ENCODE measurements at regions not wholly inside any gene's neighbourhood (a gene's known extent, or its start where the extent isn't known, plus 50 kb on each side); places are given as distances from the start of the nearest gene placed in this dataset.
A peak's percentile ranks its signal among the peaks of the same experiment; 100 is the strongest.
"Not testable (repeated sequence)": the region's sequence is repeated elsewhere in the genome, so short reads cannot be mapped to it uniquely, and the experiment has no call there.

GRCh38 chr7:85328456-85328998, 141.7 kb upstream of the SEMA3D start:
- no peak for DNase-seq (ENCODE audit: low read depth)

GRCh38 chr7:85324145-85324799, 137.4 kb upstream of the SEMA3D start:
- no peak for DNase-seq (ENCODE audit: low read depth)

DNA sequence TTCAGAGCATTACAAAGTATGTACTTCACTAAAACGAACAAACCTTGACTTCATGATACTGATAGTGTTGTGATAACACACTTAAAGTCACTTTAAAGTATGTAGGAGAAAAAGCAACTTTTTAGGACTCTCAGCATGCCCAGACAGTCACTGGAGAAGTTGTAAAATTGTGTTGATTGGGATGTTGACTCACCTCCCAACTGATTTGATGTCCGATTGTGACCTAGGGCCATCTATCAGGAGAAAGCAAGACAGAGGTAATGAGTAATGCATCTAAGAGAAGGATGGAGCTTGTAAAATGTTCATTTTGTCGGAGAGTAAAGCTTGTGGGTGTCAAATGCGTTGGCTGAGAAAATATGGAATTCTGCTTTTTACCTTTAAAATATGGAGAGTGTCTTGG, 135.4 kb upstream of the SEMA3D start:
- peak; percentile 2 for DNase-seq (ENCODE audit: low read depth)

GRCh38 chr7:85320699-85321476, 134.0 kb upstream of the SEMA3D start:
- DNase-seq (ENCODE audit: low read depth), result no peak

DNA sequence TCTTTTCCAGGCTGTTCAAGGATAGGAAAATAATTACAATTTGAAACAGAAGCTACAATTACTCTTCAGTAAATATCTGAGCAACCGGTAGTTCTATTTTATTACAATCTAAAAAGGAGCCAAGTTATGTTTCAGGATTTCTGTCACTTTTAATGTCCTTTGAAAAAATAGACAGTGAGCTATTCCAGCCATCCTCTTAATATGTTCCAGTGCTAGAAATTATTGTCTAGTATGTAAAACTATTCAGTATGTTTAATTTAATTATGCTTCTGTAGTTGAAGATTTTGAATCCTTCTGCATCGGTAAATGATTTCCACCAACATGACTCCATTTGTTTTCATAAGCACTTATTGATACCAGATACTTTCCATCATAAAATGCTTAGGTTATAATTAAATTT, 129.6 kb upstream of the SEMA3D start:
- no peak for DNase-seq (ENCODE audit: low read depth)

GRCh38 chr7:85310301-85310700, 123.4 kb upstream of the SEMA3D start:
- DNase-seq (ENCODE audit: low read depth), result no peak

- DNase-seq (ENCODE audit: low read depth), result no peak
Observed at GRCh38 chr7:85306115-85306514, 119.3 kb upstream of the SEMA3D start.

GRCh38 chr7:85294176-85294575, 107.3 kb upstream of the SEMA3D start:
- no peak for DNase-seq (ENCODE audit: low read depth)

DNA sequence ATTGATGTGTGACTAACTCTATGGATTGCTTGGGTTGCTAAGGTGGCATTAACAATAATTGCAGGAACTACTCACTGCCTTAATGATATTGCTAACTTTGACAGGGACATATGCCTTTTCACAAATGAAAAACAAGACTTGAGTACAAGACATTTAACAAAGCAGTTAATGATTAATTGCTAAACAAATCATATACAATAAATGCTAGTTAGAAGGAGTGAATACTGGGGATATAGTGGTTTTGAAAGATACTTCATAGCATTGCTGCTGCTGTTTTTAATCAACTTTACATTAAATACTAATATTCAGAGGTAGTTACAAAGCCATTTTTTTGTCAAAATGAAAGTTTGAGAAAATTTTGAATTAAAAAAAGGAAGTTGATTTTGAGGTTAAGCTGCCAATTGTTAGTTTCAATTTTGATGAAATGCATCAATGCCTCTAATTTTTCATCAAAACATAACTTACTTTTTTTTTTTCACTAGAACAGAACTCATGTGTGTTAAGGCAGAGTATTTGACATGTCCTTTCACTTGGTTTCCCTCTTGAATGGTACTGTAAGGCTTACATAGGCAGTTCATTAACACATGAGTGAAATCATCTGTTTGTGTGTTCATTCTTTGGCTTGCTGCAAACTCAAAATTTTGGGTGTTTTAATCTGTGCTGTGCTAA, 106.2 kb upstream of the SEMA3D start:
- no peak for DNase-seq (ENCODE audit: low read depth)

DNA sequence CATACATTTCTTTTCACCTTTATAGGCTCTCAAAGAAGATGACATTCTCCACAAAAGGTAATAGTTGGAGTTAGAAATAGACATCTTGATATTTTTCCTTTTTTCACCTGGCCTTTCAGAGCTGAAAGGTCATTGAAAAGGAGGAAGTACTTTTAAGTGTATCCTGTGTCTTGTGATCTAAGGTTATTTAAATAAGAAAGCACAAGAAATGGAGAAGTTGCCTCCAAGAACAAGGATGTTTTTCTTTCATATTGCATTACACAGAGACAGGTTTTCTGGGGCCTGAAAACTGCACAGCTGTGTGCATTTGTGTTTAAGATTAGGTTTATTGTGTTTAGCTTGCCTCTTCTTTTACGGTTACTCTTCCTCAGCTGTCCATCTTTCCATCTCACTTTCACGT, 103.4 kb upstream of the SEMA3D start:
- DNase-seq (ENCODE audit: low read depth), result no peak

DNA sequence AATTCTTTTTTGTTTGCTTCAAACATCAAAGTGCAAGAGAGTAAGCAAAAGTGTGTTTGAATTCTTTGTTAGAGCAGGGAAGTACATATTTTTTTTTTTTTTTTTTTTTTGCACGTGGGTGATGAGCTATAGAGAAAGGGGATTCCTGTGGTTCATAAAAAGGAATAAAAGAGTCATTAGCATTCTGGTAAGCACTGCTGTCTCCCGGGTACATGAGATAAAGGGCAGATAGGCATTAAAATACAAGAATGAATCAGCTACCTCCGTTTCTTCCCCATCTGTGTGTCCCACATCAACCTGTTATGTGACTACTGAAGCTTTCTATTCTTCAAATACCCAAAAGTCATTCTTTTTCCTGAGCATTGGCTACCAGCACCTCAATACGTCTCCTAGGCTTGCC, 102.4 kb upstream of the SEMA3D start:
- DNase-seq (ENCODE audit: low read depth), result no peak

GRCh38 chr7:85287106-85287825, 100.4 kb upstream of the SEMA3D start:
- DNase-seq (ENCODE audit: low read depth), result peak; percentile 5

DNA sequence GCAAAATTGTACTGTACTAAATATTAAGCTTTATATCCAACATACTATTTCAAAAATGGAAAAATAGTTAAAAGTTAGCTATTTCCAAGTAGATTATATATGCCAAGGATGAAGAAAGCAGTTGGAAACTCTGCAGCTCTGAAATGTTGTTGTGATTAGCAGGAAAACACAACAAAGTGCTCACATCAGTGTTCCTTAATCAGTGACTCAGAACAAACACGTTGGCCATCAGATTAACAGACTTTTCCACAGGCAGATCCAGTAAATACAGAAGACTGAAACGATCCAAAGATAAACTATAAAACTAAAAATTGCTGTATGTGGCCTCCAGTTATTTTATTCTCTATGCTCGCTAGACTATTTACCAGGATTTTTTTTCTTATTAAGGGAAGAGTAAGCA, 99.6 kb upstream of the SEMA3D start:
- DNase-seq (ENCODE audit: low read depth), result no peak

GRCh38 chr7:85285527-85285926, 98.7 kb upstream of the SEMA3D start:
- DNase-seq (ENCODE audit: low read depth), result no peak

GRCh38 chr7:85275204-85275603, 88.3 kb upstream of the SEMA3D start:
- no peak for DNase-seq (ENCODE audit: low read depth)

- no peak for DNase-seq (ENCODE audit: low read depth)
Observed at GRCh38 chr7:85274454-85274853, 87.6 kb upstream of the SEMA3D start.

DNA sequence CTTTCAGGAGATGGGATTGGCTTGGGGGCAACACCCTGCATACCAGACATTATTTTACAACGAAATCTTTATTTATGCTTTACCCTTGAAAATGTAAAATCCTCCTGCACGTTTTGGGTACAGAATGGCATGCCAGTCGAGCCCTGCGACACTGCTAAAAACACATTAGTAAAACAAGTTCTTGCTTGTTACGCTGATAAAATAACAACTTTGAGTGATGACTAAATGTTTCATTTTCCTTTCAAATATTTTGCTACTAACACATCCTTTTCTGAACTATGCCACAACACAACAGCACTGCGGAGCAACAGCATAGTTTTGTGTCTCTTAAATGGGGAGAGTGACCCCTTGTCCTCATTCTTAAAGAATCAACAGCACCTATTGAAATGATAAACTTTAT, 76.0 kb upstream of the SEMA3D start:
- no peak for DNase-seq (ENCODE audit: low read depth)

- no peak for DNase-seq (ENCODE audit: low read depth)
Observed at GRCh38 chr7:85261336-85261735, 74.5 kb upstream of the SEMA3D start.

DNA sequence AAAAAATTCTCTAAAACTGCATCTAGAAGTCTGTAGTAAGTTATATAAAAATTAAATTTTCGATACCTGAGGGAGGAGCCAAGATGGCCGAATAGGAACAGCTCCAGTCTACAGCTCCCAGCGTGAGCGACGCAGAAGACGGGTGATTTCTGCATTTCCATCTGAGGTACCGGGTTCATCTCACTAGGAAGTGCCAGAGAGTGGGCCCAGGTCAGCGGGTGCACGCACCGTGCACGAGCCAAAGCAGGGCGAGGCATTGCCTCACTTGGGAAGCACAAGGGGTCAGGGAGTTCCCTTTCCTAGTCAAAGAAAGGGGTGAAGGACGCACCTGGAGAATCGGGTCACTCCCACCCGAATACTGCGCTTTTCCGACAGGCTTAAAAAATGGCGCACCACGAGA, 62.9 kb upstream of the SEMA3D start:
- not testable (repeated sequence) for DNase-seq (ENCODE audit: low read depth)

DNA sequence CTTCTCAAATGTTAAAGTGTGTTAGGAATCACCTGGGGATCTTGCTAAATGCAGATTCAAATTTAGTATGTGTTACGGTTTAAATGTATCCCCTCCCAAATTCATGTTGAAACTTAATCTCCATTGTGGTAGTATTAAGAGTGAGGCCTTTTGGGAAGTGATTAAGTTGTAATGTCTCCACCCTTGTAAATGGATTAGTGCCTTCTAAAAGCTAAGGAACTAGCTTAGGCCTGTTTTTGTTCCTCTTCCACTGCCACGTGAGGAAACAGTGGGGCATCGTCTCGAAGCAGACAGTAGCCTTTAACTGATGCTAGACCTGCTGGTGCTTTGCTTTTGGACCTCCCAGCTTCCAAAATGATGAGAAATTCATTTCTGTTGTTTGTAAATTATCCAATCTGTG, 52.3 kb upstream of the SEMA3D start:
- no peak for DNase-seq (ENCODE audit: low read depth)

DNA sequence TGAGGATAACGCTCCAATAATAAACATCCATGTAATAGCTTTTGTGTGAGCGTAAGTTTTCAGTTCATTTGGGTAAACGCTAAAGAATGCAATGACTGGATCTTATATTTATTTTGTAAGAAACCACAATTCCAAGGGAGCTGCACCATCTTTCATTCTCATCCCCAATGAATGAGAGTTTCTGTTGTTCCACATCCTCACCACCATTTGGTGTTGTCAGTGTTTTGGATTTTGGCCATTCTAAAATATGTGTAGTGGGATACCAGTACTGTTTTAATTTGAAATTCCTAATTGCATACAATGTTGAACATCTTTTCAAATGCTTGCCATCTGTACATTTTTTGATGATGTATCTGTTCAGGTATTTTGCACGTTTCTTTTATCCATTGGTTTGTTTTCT, 50.9 kb upstream of the SEMA3D start:
- peak; percentile 7 for DNase-seq (ENCODE audit: low read depth)

Measured in Daoy (cell line).